ENCODE measurements at regions not wholly inside any gene's neighbourhood (a gene's known extent, or its start where the extent isn't known, plus 50 kb on each side); places are given as distances from the start of the nearest gene placed in this dataset.

DNA sequence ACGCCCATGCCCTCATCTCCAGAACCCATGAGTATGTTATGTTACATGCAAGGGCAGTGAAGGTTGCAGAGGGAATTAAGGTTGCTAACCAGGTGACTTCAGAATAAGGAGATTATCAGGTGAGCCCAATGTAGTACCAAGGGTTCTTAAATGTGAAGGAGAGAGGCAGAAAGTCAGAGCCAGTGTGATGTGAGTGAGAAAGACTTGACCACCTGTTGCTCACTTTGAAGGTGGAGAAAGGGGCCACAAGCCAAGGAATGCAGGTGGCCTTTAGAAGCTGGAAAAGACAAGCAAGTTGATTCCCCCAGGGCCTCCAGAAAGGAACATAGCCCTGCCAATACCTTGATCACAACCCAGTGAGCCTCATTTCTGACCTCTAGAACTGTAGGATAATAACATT, 84.7 kb upstream of the CLDN14 start:
- H3K36me3 ChIP-seq = no peaks in the 10 kb centered on the region
- no peak overlapping the region for H3K4me3 ChIP-seq
- ATAC-seq (ENCODE audit: insufficient number of reproducible peaks, low FRiP score, low read depth) (no peak), DNase-seq (ENCODE audit: low spot score) (no peak)
- no peak overlapping the region for H3K27ac ChIP-seq
- no peaks in the 10 kb centered on the region for H3K4me1 ChIP-seq (ENCODE audit: control insufficient read depth in 1 of 2, low read depth in 2 of 2)
- no peak for TF ChIP-seq CTCF (IDR thresholded peaks at IDR 0.05)
- no peaks in the 10 kb centered on the region for H3K27me3 ChIP-seq (replicated peaks; ENCODE audit: insufficient read depth)
- no peaks in the 10 kb centered on the region for H3K9me3 ChIP-seq

- no peak for TF ChIP-seq CTCF (IDR thresholded peaks at IDR 0.05)
Observed at GRCh38 chr21:36565540-36565939, 85.6 kb upstream of the CLDN14 start.

GRCh38 chr21:36566644-36567043, 86.7 kb upstream of the CLDN14 start:
- ATAC-seq (ENCODE audit: insufficient number of reproducible peaks, low FRiP score, low read depth) (no peak), DNase-seq (ENCODE audit: low spot score) (no peak)
- Histone ChIP-seq H3K27me3 (replicated peaks; ENCODE audit: insufficient read depth) (no peaks in the 10 kb centered on the region), H3K4me3 (no peak overlapping the region), H3K9me3 (no peaks in the 10 kb centered on the region), H3K4me1 (ENCODE audit: control insufficient read depth in 1 of 2, low read depth in 2 of 2) (no peaks in the 10 kb centered on the region), H3K36me3 (no peaks in the 10 kb centered on the region), H3K27ac (no peak overlapping the region)
- no peak for TF ChIP-seq CTCF (IDR thresholded peaks at IDR 0.05)

More at GRCh38 chr21:36565540-36565939, 85.6 kb upstream of the CLDN14 start:
- DNase-seq (ENCODE audit: low spot score) (no peak), ATAC-seq (ENCODE audit: insufficient number of reproducible peaks, low FRiP score, low read depth) (no peak)
- Histone ChIP-seq H3K27ac (no peak overlapping the region), H3K9me3 (no peaks in the 10 kb centered on the region), H3K4me1 (ENCODE audit: control insufficient read depth in 1 of 2, low read depth in 2 of 2) (no peaks in the 10 kb centered on the region), H3K36me3 (no peaks in the 10 kb centered on the region), H3K4me3 (no peak overlapping the region), H3K27me3 (replicated peaks; ENCODE audit: insufficient read depth) (no peaks in the 10 kb centered on the region)

DNA sequence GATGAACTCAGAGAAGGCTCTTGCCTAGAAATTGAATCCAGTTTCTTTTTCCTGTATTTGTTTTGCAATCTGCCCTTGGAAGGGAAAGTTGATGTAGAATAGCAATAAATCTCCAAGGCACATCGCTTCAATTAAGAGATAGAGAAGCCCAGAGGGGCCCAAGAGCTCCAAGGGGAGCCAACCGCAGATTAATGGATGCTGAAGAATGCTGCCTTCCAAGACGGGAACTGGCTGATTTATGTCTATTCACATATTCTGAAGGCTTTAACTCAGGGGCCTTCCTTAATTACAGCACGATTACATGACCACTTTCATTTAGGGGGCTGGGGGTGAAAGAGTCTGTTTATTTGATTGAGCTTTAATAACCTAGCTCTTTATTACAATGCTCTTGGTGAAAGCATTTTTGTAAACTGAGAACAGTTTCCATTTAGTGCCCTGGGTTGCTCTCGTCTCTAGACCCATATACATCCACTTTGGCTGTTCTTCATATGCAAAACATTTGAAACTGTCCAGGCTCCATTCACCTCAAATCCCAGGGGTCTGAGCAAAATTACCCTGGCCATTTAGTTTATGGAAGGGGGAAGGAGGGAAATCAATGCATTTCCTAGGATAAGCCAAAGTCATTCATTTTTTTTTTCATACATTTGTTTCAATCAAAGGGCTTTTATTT, 87.4 kb upstream of the CLDN14 start:
- DNase-seq (ENCODE audit: low spot score) = no peak
- H3K4me3 ChIP-seq = no peak overlapping the region
- no peaks in the 10 kb centered on the region for H3K36me3 ChIP-seq
- ATAC-seq (ENCODE audit: insufficient number of reproducible peaks, low FRiP score, low read depth) = no peak
- no peaks in the 10 kb centered on the region for H3K27me3 ChIP-seq (replicated peaks; ENCODE audit: insufficient read depth)
- H3K27ac ChIP-seq = no peak overlapping the region
- H3K4me1 ChIP-seq (ENCODE audit: control insufficient read depth in 1 of 2, low read depth in 2 of 2) = no peaks in the 10 kb centered on the region
- no peak for TF ChIP-seq CTCF (IDR thresholded peaks at IDR 0.05)
- no peaks in the 10 kb centered on the region for H3K9me3 ChIP-seq

DNA sequence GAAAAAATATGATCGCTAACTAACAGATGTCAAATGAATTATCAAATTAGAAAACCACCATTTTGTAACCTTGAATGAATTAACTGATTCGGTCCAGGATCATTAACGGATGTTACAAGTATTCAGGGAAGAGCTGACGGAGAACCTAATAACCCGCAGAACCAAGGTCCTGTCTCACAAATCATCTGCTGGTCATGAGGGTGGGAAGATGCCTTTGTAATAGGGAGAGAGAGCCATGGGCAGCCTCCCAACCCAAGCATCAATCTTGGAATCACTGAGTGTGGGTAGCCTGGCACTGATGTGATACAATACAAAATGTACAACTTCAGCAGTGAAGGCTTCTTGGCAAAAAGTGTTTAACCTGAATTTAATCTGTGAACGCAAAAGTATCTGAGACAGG, 89.6 kb upstream of the CLDN14 start:
- ATAC-seq (ENCODE audit: insufficient number of reproducible peaks, low FRiP score, low read depth) = no peak

More for the DNA sequence above, 89.6 kb upstream of the CLDN14 start:
- Histone ChIP-seq H3K4me3 (no peak overlapping the region), H3K27me3 (replicated peaks; ENCODE audit: insufficient read depth) (no peaks in the 10 kb centered on the region), H3K27ac (no peak overlapping the region), H3K4me1 (ENCODE audit: control insufficient read depth in 1 of 2, low read depth in 2 of 2) (no peaks in the 10 kb centered on the region), H3K36me3 (no peaks in the 10 kb centered on the region), H3K9me3 (no peaks in the 10 kb centered on the region)
- no peak for TF ChIP-seq CTCF (IDR thresholded peaks at IDR 0.05)
- DNase-seq (ENCODE audit: low spot score) = no peak
